Prostate gland (tissue), 2 donors: ENCODE measurements at regions not wholly inside any gene's neighbourhood (a gene's known extent, or its start where the extent isn't known, plus 50 kb on each side); places are given as distances from the start of the nearest gene placed in this dataset.

Experiments used
- DNase-seq: peaks from one replicate; pipeline ENCODE4 v3.0.0-alpha.2; 2019; ENCODE audit warnings: low spot score
- H3K27ac ChIP-seq, 2 donors: fragments of 200-600 bp; sonication (generic); 2 replicates each; pipeline ENCODE4 v1.5.1; 2017 to 2019
- H3K27me3 ChIP-seq: fragments of 200-600 bp; sonication (generic); replicated peaks from 2 replicates; pipeline ENCODE4 v1.5.1; 2019; ENCODE audit not compliant: insufficient read depth
- H3K36me3 ChIP-seq, 2 donors: fragments of 200-600 bp; sonication (generic); 1 replicate in 1 of 2; 2 replicates in 1 of 2; pipeline versions ENCODE4 v1.5.1 to v1.8.1; 2017 to 2019
- H3K4me1 ChIP-seq: fragments of 200-600 bp; sonication (generic); replicated peaks from 2 replicates; pipeline ENCODE4 v1.5.1; 2019
- H3K4me3 ChIP-seq, 2 donors: fragments of 200-600 bp; sonication (generic); 2 replicates each; pipeline ENCODE4 v1.5.1; 2017 to 2019
- H3K9me3 ChIP-seq: fragments of 200-600 bp; sonication (generic); 2 replicates; pipeline ENCODE4 v1.5.1; 2017
- POLR2A ChIP-seq: fragments of 450-650 bp; IDR thresholded peaks from one replicate; pipeline ENCODE4 v1.6.1; 2016; ENCODE audit warnings: antibody characterized with exemption, mild to moderate bottlenecking
- POLR2AphosphoS5 ChIP-seq: sonication (generic); formaldehyde crosslinking; IDR thresholded peaks from one replicate; pipeline ENCODE4 v1.6.1; 2017; ENCODE audit warnings: antibody characterized with exemption
- WGBS: methylation state at CpG from one replicate; pipeline ENCODE4 v1.1.5; 2018; 5-methylcytosine and 5-hydroxymethylcytosine counted together
- intact Hi-C: fragments of 100-400 bp; cut with DNase I; formaldehyde crosslinking; loops from one replicate; pipeline ENCODE4 v1.14.2; 2022
- TF ChIP-seq, protein P1 (sequence below), 4 experiments: fragments of 200-600 bp in 2 of 4; fragments of 450-650 bp in 2 of 4; sonication (generic) in 2 of 4; IDR thresholded peaks; 1 replicate in 3 of 4; 2 replicates in 1 of 4; pipeline ENCODE4 v1.5.1; 2016 to 2019; ENCODE audit warnings: antibody characterized with exemption in 4 of 4, mild to moderate bottlenecking in 2 of 4, moderate library complexity in 2 of 4

DNA sequence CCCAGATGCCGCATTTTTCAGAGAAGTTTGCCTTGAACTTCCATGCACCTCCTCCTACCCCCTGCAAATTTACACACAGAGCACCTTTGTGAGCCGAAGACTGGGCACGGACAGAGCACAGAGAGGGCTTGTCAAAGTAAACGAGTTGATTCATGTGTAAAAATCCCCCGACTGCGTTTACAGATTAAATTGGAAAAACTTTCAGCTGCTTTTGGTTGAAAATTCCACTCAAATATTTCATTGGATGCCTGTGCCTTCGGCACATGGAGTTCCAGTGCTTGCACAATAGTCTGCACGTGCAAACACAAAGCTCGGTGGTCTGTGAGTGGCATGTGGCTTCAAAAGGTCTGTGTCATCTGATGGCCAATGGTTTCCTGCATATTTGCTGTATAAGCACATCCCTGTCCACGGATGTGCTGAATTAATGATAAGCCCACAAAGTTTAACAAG lies 177.5 kb downstream of the SETD4 start:
- Histone ChIP-seq H3K9me3 (no peaks in the 10 kb centered on the region), H3K27me3 (no peaks in the 10 kb centered on the region), H3K27ac (no peak overlapping the region), H3K36me3 (no peaks in the 10 kb centered on the region), H3K4me3 (no peak overlapping the region), H3K4me1 (no peaks in the 10 kb centered on the region)
- WGBS, result 16% methylated on average over 10 of the region's 10 CpGs
- TF ChIP-seq POLR2AphosphoS5 (no peak), POLR2A (no peak)
- TF ChIP-seq, protein P1, sequence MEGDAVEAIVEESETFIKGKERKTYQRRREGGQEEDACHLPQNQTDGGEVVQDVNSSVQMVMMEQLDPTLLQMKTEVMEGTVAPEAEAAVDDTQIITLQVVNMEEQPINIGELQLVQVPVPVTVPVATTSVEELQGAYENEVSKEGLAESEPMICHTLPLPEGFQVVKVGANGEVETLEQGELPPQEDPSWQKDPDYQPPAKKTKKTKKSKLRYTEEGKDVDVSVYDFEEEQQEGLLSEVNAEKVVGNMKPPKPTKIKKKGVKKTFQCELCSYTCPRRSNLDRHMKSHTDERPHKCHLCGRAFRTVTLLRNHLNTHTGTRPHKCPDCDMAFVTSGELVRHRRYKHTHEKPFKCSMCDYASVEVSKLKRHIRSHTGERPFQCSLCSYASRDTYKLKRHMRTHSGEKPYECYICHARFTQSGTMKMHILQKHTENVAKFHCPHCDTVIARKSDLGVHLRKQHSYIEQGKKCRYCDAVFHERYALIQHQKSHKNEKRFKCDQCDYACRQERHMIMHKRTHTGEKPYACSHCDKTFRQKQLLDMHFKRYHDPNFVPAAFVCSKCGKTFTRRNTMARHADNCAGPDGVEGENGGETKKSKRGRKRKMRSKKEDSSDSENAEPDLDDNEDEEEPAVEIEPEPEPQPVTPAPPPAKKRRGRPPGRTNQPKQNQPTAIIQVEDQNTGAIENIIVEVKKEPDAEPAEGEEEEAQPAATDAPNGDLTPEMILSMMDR (IDR thresholded peaks at IDR 0.05), result no peak
- DNase-seq, result no peak
- intact Hi-C loops, result no loop called here

DNA sequence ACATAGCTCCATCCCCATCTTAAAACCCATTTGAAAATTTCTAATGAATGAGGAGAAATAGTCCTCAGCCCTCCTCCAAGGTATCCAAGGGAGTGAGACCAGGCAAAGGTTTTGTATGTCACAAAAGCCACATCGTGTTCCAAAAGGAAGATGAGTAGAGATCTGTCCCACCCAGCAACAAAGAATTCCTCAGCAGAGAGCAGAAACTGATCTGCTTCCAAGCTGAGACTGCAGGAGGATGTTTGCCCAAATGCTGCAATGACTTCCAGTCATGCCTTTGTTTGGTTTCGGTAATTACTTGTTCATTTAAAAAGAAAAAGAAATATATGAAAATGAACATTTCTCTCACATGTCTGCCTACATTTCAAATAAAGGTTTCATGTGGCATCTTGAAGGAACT lies 186.9 kb downstream of the SETD4 start:
- TF ChIP-seq, protein P1 (IDR thresholded peaks at IDR 0.05), result no peak
- TF ChIP-seq POLR2A, result no peak
- no peak for TF ChIP-seq POLR2AphosphoS5
- H3K4me3 ChIP-seq, result no peak overlapping the region
- DNase-seq, result no peak
- intact Hi-C loops, result no loop called here
- no peaks in the 10 kb centered on the region for H3K36me3 ChIP-seq
- no peaks in the 10 kb centered on the region for H3K4me1 ChIP-seq
- H3K27ac ChIP-seq, result no peak overlapping the region
- H3K27me3 ChIP-seq, result no peaks in the 10 kb centered on the region
- H3K9me3 ChIP-seq, result no peaks in the 10 kb centered on the region
- 10% methylated on average over 2 of the region's 2 CpGs for WGBS

DNA sequence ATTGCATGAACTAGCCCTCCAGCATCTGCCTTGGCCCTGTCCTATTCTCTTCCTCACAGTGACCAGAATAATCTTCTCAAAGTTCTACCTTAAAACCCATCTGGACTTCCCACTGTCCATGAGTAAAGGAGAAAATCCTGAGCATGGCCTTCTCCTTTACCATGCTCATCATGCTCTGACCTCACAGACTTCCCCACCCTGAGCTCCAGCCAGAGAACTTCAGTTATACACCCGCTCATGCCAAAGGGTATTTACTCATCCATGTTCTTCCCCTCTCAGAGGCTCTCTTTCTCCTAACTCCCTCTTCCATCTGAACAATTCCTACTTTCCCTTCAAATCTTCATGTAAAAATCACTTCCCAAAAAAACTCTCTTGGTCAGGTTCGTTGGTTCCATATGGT lies 188.4 kb downstream of the SETD4 start:
- intact Hi-C loops, result no loop called here
- H3K36me3 ChIP-seq, result no peaks in the 10 kb centered on the region
- H3K27ac ChIP-seq, result no peak overlapping the region
- H3K4me1 ChIP-seq, result no peaks in the 10 kb centered on the region
- whole genome bisulfite sequencing, result 97% methylated on average over 2 of the region's 2 CpGs
- TF ChIP-seq, protein P1 (IDR thresholded peaks at IDR 0.05), result no peak
- TF ChIP-seq POLR2A (no peak), POLR2AphosphoS5 (no peak)
- H3K4me3 ChIP-seq, result no peak overlapping the region
- no peak for DNase-seq
- no peaks in the 10 kb centered on the region for H3K9me3 ChIP-seq
- H3K27me3 ChIP-seq, result no peaks in the 10 kb centered on the region

DNA sequence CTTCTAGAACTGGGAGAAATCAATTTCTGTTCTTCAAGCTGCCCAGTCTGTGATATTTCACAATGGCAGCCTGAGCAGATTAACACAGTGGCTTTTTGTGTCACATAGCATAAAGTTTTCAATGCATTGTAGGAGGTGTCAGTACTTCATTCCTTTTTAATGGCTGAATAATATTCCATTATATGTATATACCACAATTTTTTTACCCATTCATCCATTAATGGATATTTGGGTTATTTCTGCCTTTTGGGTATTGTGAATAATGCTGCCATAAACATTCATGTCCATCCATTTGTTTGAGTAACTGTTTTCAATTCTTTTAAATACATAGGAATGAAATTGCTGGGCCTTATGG lies 191.5 kb downstream of the SETD4 start:
- H3K27ac ChIP-seq, result no peak overlapping the region
- intact Hi-C loops, result no loop called here
- H3K9me3 ChIP-seq, result no peaks in the 10 kb centered on the region
- no peak for DNase-seq
- no peaks in the 10 kb centered on the region for H3K27me3 ChIP-seq
- TF ChIP-seq POLR2A (no peak), POLR2AphosphoS5 (no peak)
- TF ChIP-seq, protein P1 (IDR thresholded peaks at IDR 0.05), result no peak
- no peaks in the 10 kb centered on the region for H3K4me1 ChIP-seq
- no peaks in the 10 kb centered on the region for H3K36me3 ChIP-seq
- H3K4me3 ChIP-seq, result no peak overlapping the region

DNA sequence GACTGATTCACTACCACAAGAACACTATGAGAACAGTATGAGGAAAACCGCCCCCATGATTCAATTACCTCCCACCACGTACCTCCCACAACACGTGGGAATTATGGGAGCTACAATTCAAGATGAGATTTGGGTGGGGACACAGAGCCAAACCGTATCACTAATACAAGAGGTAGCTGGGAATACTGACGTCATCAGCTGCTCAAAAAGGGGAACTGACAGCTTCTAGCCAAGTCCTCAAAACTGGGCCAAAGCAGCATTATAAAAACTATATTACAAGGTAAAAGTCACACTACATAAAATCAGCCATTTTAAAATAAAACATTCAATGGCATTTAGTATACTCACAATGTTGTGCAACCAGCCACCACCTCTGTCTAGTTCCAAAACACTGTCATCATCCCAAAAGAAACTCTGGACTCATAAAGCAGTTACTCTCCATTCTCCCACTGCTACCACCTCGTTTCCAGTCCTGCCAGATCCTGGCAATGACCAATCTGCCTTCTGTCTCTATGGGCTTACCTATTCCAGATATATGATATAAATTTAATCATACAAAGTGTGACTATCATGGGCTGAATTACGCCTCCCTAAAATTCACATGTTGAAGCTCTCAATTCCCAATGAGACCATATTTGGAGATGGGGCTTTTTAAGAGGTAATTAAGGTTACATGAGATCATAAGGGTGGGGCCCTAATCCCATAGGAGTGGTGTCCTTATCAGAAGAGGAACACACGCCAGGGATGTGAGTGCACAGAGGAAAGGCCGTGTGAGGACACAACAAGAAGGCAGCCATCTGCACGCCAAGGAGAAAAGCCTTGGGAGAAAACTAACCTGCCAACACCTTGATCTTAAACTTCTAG lies 192.1 kb downstream of the SETD4 start:
- no peaks in the 10 kb centered on the region for H3K36me3 ChIP-seq
- H3K4me1 ChIP-seq, result no peaks in the 10 kb centered on the region
- no peak overlapping the region for H3K4me3 ChIP-seq
- no peaks in the 10 kb centered on the region for H3K9me3 ChIP-seq
- no peaks in the 10 kb centered on the region for H3K27me3 ChIP-seq
- no peak overlapping the region for H3K27ac ChIP-seq
- intact Hi-C loops, result no loop called here
- TF ChIP-seq POLR2AphosphoS5 (no peak), POLR2A (no peak)
- TF ChIP-seq, protein P1 (IDR thresholded peaks at IDR 0.05), result no peak
- no peak for DNase-seq
- 80% methylated on average over 10 of the region's 10 CpGs for WGBS
